ENCODE measurements at regions not wholly inside any gene's neighbourhood (a gene's known extent, or its start where the extent isn't known, plus 50 kb on each side); places are given as distances from the start of the nearest gene placed in this dataset.
"Not testable (repeated sequence)": the region's sequence is repeated elsewhere in the genome, so short reads cannot be mapped to it uniquely, and the experiment has no call there.

DNA sequence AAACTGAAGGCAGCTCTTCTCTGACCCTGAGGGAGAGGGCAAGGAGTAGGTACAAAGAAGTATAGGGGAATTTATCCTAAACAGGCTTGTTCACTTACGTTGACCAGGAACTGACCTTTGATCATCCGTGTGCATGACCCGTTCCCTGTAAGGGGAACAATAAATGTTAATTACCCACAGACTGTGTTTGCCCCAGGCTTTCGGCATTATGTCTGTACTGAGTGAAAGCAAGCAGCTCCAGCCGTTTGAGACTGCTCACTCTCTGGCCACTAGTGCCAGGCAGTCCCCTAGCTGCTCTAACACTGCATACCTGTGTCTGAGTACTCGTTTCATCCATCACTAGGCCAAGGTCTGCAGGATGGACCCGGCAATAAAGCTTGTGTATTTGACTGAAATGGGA lies 1365.3 kb downstream of the NCAM2 start:
- TF ChIP-seq, protein P1, sequence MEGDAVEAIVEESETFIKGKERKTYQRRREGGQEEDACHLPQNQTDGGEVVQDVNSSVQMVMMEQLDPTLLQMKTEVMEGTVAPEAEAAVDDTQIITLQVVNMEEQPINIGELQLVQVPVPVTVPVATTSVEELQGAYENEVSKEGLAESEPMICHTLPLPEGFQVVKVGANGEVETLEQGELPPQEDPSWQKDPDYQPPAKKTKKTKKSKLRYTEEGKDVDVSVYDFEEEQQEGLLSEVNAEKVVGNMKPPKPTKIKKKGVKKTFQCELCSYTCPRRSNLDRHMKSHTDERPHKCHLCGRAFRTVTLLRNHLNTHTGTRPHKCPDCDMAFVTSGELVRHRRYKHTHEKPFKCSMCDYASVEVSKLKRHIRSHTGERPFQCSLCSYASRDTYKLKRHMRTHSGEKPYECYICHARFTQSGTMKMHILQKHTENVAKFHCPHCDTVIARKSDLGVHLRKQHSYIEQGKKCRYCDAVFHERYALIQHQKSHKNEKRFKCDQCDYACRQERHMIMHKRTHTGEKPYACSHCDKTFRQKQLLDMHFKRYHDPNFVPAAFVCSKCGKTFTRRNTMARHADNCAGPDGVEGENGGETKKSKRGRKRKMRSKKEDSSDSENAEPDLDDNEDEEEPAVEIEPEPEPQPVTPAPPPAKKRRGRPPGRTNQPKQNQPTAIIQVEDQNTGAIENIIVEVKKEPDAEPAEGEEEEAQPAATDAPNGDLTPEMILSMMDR (IDR thresholded peaks at IDR 0.05; ENCODE audit: control extremely low read depth, extremely low read depth, low read depth, missing control alignments), result no peak
- ChIA-PET POLR2A (no interaction called here), CTCF (no interaction called here)
- no peak for DNase-seq (ENCODE audit: extremely low spot score)

DNA sequence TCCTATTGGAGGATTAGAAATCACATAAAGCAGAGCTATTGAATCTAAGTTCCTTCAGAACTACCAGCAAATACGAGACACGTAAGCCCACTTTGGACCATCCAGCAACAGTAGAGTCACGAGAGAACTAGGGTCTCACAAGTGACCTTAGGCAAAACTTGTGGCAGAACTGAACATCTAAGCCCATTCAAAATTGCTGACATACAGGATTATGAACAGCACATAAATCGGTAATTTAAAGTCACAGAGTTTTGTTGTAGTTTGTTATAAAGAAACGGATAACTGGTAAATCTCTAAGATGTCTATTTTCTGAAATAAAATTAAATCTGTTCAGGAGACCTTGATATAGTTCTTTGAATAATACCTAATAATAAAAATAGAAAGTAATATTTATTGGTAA lies 1366.0 kb downstream of the NCAM2 start:
- POLR2A ChIA-PET, result no interaction called here
- no peak for DNase-seq (ENCODE audit: extremely low spot score)
- TF ChIP-seq, protein P1 (IDR thresholded peaks at IDR 0.05; ENCODE audit: control extremely low read depth, extremely low read depth, low read depth, missing control alignments), result no peak
- CTCF ChIA-PET, result no interaction called here

DNA sequence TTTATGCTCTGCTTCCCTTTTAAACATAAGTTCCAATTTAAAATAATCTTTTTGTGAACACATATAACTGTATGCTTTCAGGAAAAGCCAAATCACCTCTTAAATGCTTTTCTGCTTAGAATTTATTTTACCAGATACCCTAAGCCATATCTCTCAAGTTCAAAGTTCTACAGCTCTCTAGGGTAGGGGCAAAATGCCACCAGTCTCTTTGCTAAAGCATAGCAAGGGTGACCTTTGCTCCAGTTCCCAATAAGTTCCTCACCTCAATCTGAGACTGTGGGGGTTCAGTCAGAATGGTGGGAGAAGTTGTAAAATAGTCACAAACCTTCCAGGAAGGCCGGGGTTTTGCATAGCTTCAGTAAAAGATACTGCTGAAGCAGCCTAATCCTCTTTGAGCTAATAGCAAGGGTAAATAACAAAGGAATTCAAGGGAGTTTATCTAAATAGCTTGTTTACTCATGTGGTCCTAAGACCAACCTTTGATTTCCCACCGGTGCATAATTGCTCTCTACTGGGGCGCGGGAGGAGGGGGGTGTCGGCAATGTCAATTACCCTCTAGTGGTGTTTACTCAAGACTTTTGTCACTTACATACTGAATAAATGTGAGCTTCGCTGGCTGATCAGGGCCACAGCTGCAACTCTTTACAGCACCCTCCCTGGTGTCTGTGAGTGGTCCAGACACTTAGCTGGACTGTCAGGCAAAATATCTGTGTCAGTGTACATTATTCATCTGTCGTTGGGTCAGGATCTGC lies 1376.2 kb downstream of the NCAM2 start:
- CTCF ChIA-PET, result no interaction called here
- DNase-seq (ENCODE audit: extremely low spot score), result no peak
- TF ChIP-seq, protein P1 (IDR thresholded peaks at IDR 0.05; ENCODE audit: control extremely low read depth, extremely low read depth, low read depth, missing control alignments), result no peak
- POLR2A ChIA-PET, result no interaction called here

DNA sequence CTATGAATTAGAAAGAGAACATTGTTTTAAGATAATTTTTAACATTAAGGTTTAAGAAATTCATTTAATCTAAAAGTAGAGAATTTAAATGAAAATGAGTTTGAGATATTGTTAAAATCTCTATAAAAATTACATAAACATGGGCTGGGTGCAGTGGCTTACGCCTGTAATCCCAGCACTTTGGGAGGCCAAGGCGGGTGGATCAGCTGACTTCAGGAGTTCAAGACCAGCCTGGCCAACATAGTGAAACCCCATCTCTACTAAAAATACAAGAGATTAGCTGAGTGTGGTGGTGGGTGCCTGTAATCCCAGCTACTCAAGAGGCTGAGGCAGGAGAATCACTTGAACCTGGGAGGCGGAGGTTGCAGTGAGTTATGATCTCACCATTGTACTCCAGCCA lies 1379.6 kb downstream of the NCAM2 start:
- DNase-seq (ENCODE audit: extremely low spot score); POLR2A ChIA-PET; CTCF ChIA-PET: not testable (repeated sequence)

DNA sequence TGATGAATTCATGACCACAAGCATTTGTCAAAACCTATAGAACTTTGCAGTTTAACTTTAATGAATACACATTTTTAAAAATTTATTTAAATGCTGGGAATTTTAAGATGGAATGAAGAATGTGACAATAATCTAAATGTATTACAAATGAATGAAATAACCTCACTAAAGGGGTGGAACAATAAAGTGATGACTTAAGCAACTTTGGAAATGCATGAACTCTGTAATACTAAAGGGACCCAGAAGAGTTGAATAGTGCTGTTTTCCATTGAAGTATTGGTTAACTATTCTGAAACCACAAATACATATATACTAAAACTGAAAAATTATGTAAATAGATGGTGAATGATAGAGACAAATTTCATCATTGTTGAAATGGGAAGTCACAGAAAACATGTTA lies 1395.1 kb downstream of the NCAM2 start:
- ChIA-PET POLR2A (no interaction called here), CTCF (no interaction called here)
- TF ChIP-seq, protein P1 (IDR thresholded peaks at IDR 0.05; ENCODE audit: control extremely low read depth, extremely low read depth, low read depth, missing control alignments), result no peak
- DNase-seq (ENCODE audit: extremely low spot score), result no peak

DNA sequence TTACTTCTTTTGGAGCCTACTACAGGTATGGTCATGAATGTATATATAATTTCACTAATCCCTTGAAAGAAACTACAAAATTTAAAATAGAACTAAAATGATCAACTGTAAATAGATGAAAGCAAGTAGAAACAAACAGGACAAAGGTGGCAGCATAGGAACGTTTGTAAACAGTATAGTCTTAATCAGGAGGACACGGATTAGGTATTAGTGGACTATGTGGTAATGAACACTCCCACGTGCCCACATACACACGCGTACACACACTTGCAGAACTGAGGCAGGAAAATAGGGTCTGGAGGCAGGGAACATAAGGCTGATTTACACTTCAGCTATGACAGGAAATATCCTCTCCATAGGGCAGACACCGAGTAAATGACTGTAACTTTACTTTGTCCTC lies 1397.8 kb downstream of the NCAM2 start:
- DNase-seq (ENCODE audit: extremely low spot score), result no peak
- POLR2A ChIA-PET, result no interaction called here
- TF ChIP-seq, protein P1 (IDR thresholded peaks at IDR 0.05; ENCODE audit: control extremely low read depth, extremely low read depth, low read depth, missing control alignments), result no peak
- CTCF ChIA-PET, result no interaction called here

DNA sequence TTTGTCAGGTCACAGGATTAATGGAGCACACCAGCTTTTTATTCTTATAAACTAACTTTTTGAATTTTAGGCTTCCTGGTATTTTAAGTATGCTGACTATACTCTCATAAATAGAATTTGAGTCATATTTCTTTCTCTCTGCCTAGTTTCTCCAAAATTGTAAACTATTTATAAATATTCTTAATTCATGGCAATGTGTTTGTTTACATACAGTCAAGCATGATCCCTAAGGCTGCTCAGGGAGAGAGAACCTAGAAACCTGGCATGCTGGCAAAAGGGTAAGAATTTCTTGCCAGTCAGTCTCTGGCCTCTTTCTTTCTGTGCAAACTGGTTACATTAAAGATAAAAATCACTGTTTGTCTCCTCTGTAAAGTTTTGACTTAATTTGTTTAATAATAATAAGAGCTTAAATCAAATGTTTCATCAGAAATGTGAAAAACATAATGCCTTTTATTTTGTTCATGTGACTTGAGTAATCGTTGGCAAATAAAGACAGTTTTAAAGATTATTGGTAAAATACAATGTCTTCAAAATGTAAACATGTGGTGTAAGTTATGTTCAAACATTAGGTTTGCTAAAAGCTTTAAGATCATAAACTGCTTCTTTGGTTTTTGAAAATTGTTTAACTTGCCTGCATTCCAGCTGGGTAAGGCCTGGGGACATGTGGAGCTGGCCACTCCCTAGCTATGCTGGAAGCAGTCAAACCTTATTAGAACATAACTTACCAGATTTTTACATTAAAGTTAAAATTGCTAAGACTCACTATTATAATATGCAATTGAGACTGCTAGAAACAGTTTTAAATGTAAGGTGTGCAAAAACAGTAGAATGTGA lies 1401.7 kb downstream of the NCAM2 start:
- CTCF ChIA-PET, result no interaction called here

More for the DNA sequence above, 1401.7 kb downstream of the NCAM2 start:
- no peak for DNase-seq (ENCODE audit: extremely low spot score)
- TF ChIP-seq, protein P1 (IDR thresholded peaks at IDR 0.05; ENCODE audit: control extremely low read depth, extremely low read depth, low read depth, missing control alignments), result no peak
- POLR2A ChIA-PET, result no interaction called here
